ENCODE measurements at regions not wholly inside any gene's neighbourhood (a gene's known extent, or its start where the extent isn't known, plus 50 kb on each side); places are given as distances from the start of the nearest gene placed in this dataset.

GRCh38 chr12:22856178-22856577, 231.2 kb downstream of the ETNK1 start:
- dilution Hi-C loops (cut with HindIII; ENCODE audit: low sequenced_read_pairs, unreplicated experiment): no loop called here
- no TSS peak for BruUV-seq (replicated peaks)
- Histone ChIP-seq H3K14ac (replicated peaks; ENCODE audit: low read depth, low read length) (no peak overlapping the region), H3K4me3 (ENCODE audit: insufficient read depth, low read depth, low read length) (no peak overlapping the region), H3K56ac (ENCODE audit: extremely low read depth, insufficient read depth, low read length) (no peak overlapping the region), H3K27me3 (ENCODE audit: control insufficient read depth, insufficient read depth, low read length) (peaks cover 12% of the 10 kb centered on the region), H3K4me2 (ENCODE audit: low read depth, low read length) (no peak overlapping the region), H2BK15ac (ENCODE audit: low read depth, low read length) (no peak overlapping the region), H3K18ac (ENCODE audit: low read depth, low read length) (no peak overlapping the region), H3K36me3 (ENCODE audit: control insufficient read depth, insufficient read depth, low read length) (no peaks in the 10 kb centered on the region), H3K79me1 (ENCODE audit: low read depth in 1 of 2, low read length in 2 of 2) (no peaks in the 10 kb centered on the region), H3K9me3 (ENCODE audit: control insufficient read depth, insufficient read depth, low read length) (no peaks in the 10 kb centered on the region), H2BK120ac (ENCODE audit: low read depth, low read length) (no peak overlapping the region), H3K9me1 (ENCODE audit: insufficient read depth, low read length) (no peaks in the 10 kb centered on the region), H4K8ac (ENCODE audit: low read depth in 2 of 2, low read length in 2 of 2) (no peak overlapping the region), H2AK9ac (replicated peaks; ENCODE audit: low read depth, low read length, poor library complexity) (no peak overlapping the region), H3K9ac (ENCODE audit: low read depth, low read length) (no peak overlapping the region), H4K5ac (ENCODE audit: low read depth, low read length) (no peak overlapping the region), H4K91ac (ENCODE audit: insufficient read depth, low read depth, low read length) (no peak overlapping the region), H2AFZ (replicated peaks; ENCODE audit: low read length, poor library complexity) (no peak overlapping the region), H3K27ac (ENCODE audit: insufficient read depth, low read length) (no peak overlapping the region), H3K23ac (ENCODE audit: low read depth, low read length) (no peak overlapping the region), H2BK20ac (ENCODE audit: low read depth, low read length) (no peak overlapping the region), H2BK5ac (ENCODE audit: low read depth, low read length, poor library complexity, severe bottlenecking) (no peak overlapping the region), H2AK5ac (ENCODE audit: low read depth, low read length) (no peak overlapping the region), H3K4me1 (ENCODE audit: control insufficient read depth, insufficient read depth, low read length) (no peaks in the 10 kb centered on the region), H3K4ac (ENCODE audit: low read depth, low read length) (no peak overlapping the region), H4K20me1 (ENCODE audit: insufficient read depth, low read length) (no peaks in the 10 kb centered on the region)
- DNase-seq (peak; percentile 45), ATAC-seq (ENCODE audit: low read depth) (0 out of 2 replicates have a peak, but pooled peaks have one; percentile 27)
- CTCF ChIA-PET: interaction anchor here (0.6 to 1.9 kb wide), 9 partner anchors 8 to 264 kb away, joined by 3 to 16 read pairs (median 3); no protein-coding TSS in a partner anchor
- POLR2A ChIA-PET (ENCODE audit: unreplicated experiment): no interaction called here
- no CpG with 5 or more reads among the region's 2 CpGs for WGBS, 2 experiments (ENCODE audit: extremely low coverage in 2 of 2, insufficient read length in 1 of 2)
- peak; percentile 63 for TF ChIP-seq SMC3 (IDR thresholded peaks at IDR 0.05; ENCODE audit: low read depth, low read length)
- TF ChIP-seq POLR2A (IDR thresholded peaks at IDR 0.05; ENCODE audit: low read depth, low read length): no peak
- TF ChIP-seq RFX5 (IDR thresholded peaks at IDR 0.05; ENCODE audit: low read depth, low read length): no peak
- TF ChIP-seq RAD21 (IDR thresholded peaks at IDR 0.05; ENCODE audit: low read length): peak; percentile 86
- TF ChIP-seq CTCF (conservative IDR thresholded peaks at IDR 0.05; ENCODE audit: low read depth, low read length): peak; percentile 70
- TF ChIP-seq CEBPB (IDR thresholded peaks at IDR 0.05; ENCODE audit: low read depth, low read length): peak; percentile 38; the same call in 1 of the 2 replicates
- TF ChIP-seq CHD1 (IDR thresholded peaks at IDR 0.05; ENCODE audit: low read depth, low read length): no peak
- TF ChIP-seq USF2 (IDR thresholded peaks at IDR 0.05; ENCODE audit: low read depth, low read length): no peak
- in situ Hi-C loops (cut with MboI; ENCODE audit: low sequenced_read_pairs): loop anchor here (25.0 kb wide), 1 partner anchor 1931 kb away; no protein-coding TSS in a partner anchor
- intact Hi-C loops (cut with micrococcal nuclease): loop anchor here (1.0 to 10.0 kb wide), 5 partner anchors 125 to 1921 kb away; no protein-coding TSS in a partner anchor
